ENCODE measurements at regions not wholly inside any gene's neighbourhood (a gene's known extent, or its start where the extent isn't known, plus 50 kb on each side); places are given as distances from the start of the nearest gene placed in this dataset.

DNA sequence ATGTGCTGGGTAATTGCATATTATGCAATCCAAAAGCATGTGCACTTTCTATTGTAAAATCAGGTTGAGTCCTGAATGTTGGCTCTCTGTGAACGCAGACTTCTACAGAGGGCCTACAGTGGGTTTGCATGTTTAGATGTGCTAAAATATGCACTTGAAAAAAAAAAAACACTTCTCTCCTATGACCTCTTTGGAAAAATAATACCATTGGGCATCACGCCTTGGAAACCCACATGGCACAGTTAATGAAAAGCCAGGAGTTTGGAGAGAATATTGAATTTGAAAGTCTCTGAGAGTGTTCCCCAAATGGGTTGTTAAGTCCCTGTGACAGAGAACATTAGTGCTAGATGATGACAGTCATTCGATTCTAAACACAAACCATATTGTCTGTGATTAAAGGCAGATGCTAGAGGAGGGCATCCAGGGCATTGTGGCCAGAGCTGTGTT is 710.4 kb upstream of the PIK3C3 start:
- H3K9me3 ChIP-seq (ENCODE audit: low read length): no peaks in the 10 kb centered on the region
- ChIA-PET CTCF (ENCODE audit: unreplicated experiment) (no interaction called here), POLR2A (no interaction called here)
- no peak overlapping the region for H3K27ac ChIP-seq (ENCODE audit: low read depth, low read length, poor library complexity, severe bottlenecking)
- no peaks in the 10 kb centered on the region for H3K9me2 ChIP-seq (ENCODE audit: insufficient read depth, low read length)
- no peaks in the 10 kb centered on the region for H3K36me3 ChIP-seq (ENCODE audit: insufficient read depth, low read length)
- H4K20me1 ChIP-seq (ENCODE audit: insufficient read depth, low read length): no peaks in the 10 kb centered on the region
- no peak overlapping the region for H3K4me3 ChIP-seq (ENCODE audit: low read depth, low read length, poor library complexity, severe bottlenecking)
- H2AFZ ChIP-seq (ENCODE audit: low read length): no peak overlapping the region
- no peak overlapping the region for H3K4me2 ChIP-seq (ENCODE audit: low read length)
- DNase-seq (ENCODE audit: low spot score): no peak
- intact Hi-C loops (cut with micrococcal nuclease; ENCODE audit: unreplicated experiment): no loop called here
- H3K79me2 ChIP-seq (ENCODE audit: insufficient read depth, low read depth, low read length): no peaks in the 10 kb centered on the region
- no TSS peak for BruUV-seq (replicated peaks)
- no peaks in the 10 kb centered on the region for H3K4me1 ChIP-seq (ENCODE audit: insufficient read depth, low read length, poor library complexity, severe bottlenecking)
- TF ChIP-seq CTCF (conservative IDR thresholded peaks at IDR 0.05; ENCODE audit: low read length) (no peak), EZH2phosphoT487 (IDR thresholded peaks at IDR 0.05; ENCODE audit: borderline replicate concordance, low read depth, low read length) (no peak)

DNA sequence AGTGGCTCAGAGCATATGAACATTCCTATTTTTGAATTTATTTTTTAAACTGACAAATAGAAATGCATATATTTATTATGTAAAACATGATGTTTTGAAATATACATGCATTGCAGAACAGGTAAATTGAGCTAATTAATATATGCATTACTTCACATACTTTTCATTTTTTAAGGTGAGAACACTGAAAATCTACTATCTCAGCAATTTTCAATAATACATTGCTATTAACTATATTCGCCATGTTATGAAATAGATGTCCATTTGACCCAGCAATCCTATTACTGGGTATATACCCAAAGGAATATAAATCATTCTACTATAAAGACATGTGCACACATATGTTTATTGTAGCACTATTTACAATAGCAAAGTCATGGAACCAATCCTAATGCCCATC is 717.7 kb upstream of the PIK3C3 start:
- intact Hi-C loops (cut with micrococcal nuclease; ENCODE audit: unreplicated experiment): no loop called here
- Histone ChIP-seq H3K9me3 (ENCODE audit: low read length) (no peaks in the 10 kb centered on the region), H3K4me3 (ENCODE audit: low read depth, low read length, poor library complexity, severe bottlenecking) (no peak overlapping the region), H4K20me1 (ENCODE audit: insufficient read depth, low read length) (no peaks in the 10 kb centered on the region), H3K4me2 (ENCODE audit: low read length) (no peak overlapping the region), H3K79me2 (ENCODE audit: insufficient read depth, low read depth, low read length) (no peaks in the 10 kb centered on the region), H3K9me2 (ENCODE audit: insufficient read depth, low read length) (no peaks in the 10 kb centered on the region), H3K4me1 (ENCODE audit: insufficient read depth, low read length, poor library complexity, severe bottlenecking) (no peaks in the 10 kb centered on the region), H3K27ac (ENCODE audit: low read depth, low read length, poor library complexity, severe bottlenecking) (no peak overlapping the region), H3K36me3 (ENCODE audit: insufficient read depth, low read length) (no peaks in the 10 kb centered on the region), H2AFZ (ENCODE audit: low read length) (no peak overlapping the region)
- BruUV-seq (replicated peaks): no TSS peak
- POLR2A ChIA-PET: no interaction called here
- no peak for DNase-seq (ENCODE audit: low spot score)
- TF ChIP-seq CTCF (conservative IDR thresholded peaks at IDR 0.05; ENCODE audit: low read length) (no peak), EZH2phosphoT487 (IDR thresholded peaks at IDR 0.05; ENCODE audit: borderline replicate concordance, low read depth, low read length) (no peak)
- CTCF ChIA-PET (ENCODE audit: unreplicated experiment): no interaction called here

DNA sequence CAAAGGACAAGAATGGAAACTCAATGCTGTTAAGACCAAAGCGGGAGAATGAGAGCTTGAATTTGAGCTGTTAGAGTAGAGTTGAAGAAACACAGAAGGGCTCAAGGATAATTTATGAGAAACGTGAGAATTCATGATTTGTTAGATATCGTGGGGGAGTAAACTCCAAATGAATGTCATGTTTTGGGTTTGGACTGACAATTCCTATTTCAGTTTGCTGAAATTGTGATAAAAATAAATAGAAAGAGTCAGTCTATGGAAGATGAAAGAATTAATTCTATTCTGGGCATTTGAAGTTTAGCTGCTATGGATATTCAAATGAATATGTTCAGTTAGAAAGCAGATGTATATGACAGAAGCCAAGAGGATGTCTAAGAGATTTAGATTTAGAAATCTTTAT is 723.4 kb upstream of the PIK3C3 start:
- POLR2A ChIA-PET: interaction anchor here (0.8 kb wide), 1 partner anchor 527 kb away, joined by 3 read pairs; no protein-coding TSS in a partner anchor
- no peak for DNase-seq (ENCODE audit: low spot score)

More for the DNA sequence above, 723.4 kb upstream of the PIK3C3 start:
- TF ChIP-seq EZH2phosphoT487 (IDR thresholded peaks at IDR 0.05; ENCODE audit: borderline replicate concordance, low read depth, low read length): no peak
- TF ChIP-seq CTCF (conservative IDR thresholded peaks at IDR 0.05; ENCODE audit: low read length): no peak
- H3K9me2 ChIP-seq (ENCODE audit: insufficient read depth, low read length): no peaks in the 10 kb centered on the region
- no peaks in the 10 kb centered on the region for H3K36me3 ChIP-seq (ENCODE audit: insufficient read depth, low read length)
- H3K79me2 ChIP-seq (ENCODE audit: insufficient read depth, low read depth, low read length): no peaks in the 10 kb centered on the region
- no peak overlapping the region for H3K4me2 ChIP-seq (ENCODE audit: low read length)
- H3K9me3 ChIP-seq (ENCODE audit: low read length): no peaks in the 10 kb centered on the region
- no peak overlapping the region for H3K27ac ChIP-seq (ENCODE audit: low read depth, low read length, poor library complexity, severe bottlenecking)
- CTCF ChIA-PET (ENCODE audit: unreplicated experiment): no interaction called here
- H2AFZ ChIP-seq (ENCODE audit: low read length): no peak overlapping the region
- BruUV-seq (replicated peaks): no TSS peak
- H4K20me1 ChIP-seq (ENCODE audit: insufficient read depth, low read length): no peaks in the 10 kb centered on the region
- H3K4me1 ChIP-seq (ENCODE audit: insufficient read depth, low read length, poor library complexity, severe bottlenecking): no peaks in the 10 kb centered on the region
- no peak overlapping the region for H3K4me3 ChIP-seq (ENCODE audit: low read depth, low read length, poor library complexity, severe bottlenecking)
- intact Hi-C loops (cut with micrococcal nuclease; ENCODE audit: unreplicated experiment): no loop called here
